ENCODE measurements at regions not wholly inside any gene's neighbourhood (a gene's known extent, or its start where the extent isn't known, plus 50 kb on each side); places are given as distances from the start of the nearest gene placed in this dataset.

DNA sequence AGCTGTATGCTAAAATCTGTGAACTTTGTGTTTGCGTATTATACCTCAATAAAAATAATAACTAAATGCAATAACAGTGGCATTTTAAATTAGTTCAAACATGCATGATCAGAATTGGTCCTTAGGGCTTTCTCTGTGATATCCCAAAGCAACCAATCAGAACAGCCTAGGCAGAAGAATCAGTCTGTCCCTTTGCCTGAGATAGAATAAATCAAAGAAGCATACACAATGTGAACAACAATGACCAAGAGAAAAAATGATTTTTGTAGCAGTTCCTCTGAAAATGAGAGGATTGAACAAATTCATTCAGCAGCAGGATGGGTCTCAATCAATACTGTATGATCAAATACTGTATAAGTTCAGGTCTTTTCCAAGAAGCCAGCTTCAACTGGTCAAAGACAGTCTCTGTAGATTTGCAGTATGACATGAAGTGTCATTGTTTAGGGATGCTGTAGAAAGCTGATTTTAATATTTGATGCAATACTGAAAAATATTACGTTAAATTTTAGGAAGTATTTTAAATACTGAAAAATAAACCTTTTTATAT lies 1071.6 kb downstream of the AGBL1 start:
- TF ChIP-seq PAX5 (IDR thresholded peaks at IDR 0.05; ENCODE audit: insufficient read depth, low read length, severe bottlenecking) (no peak), POU2F2 (IDR thresholded peaks at IDR 0.05; ENCODE audit: low read depth, low read length) (no peak), SPI1 (IDR thresholded peaks at IDR 0.05; ENCODE audit: low read depth, low read length) (no peak), POLR2A (IDR thresholded peaks at IDR 0.05; ENCODE audit: low read depth, low read length) (no peak), POLR2AphosphoS5 (IDR thresholded peaks at IDR 0.05; ENCODE audit: low read depth, low read length) (no peak), TAF1 (IDR thresholded peaks at IDR 0.05; ENCODE audit: low read depth, low read length) (no peak)
- no peak for FAIRE-seq
- DNase-seq (ENCODE audit: insufficient read length, low spot score): no peak

DNA sequence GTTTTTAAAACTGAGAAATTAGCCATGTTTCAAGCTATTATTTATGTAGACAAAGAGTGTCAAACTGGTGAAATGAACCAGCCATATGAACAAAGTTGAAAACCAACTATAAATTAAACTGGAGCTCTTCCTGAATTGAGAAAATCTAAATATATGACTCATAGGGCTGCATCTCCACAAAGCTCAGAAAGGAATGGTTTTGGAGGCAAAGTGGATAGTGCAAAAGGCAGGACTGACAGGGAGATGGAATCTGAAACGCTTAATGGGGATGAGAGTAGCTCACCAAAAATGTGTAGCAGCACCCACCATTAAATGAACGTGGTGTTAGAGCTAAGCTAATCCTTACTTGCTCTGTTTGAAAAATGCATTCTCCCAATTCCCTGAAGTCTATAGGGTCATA lies 1066.0 kb downstream of the AGBL1 start:
- no peak for FAIRE-seq

DNA sequence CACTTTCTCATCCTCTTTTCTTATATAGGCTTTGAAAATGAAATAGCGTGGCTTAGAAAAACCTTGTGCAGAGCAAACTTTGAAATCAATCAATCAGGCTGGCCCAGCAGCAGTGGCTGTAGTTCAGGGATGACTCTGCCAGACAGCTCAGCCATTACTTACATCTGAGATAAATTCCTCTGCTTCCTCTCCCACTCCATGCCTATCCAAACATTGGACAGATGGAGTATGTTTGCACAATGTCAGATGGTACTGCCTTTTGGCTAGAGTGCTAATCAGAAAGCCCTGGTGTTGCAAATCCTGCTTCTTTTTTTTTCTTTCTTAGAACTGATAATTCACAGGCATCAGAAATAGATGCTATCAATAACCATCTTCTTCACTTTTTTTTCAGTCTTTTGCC lies 1065.1 kb downstream of the AGBL1 start:
- TF ChIP-seq PAX5 (IDR thresholded peaks at IDR 0.05; ENCODE audit: insufficient read depth, low read length, severe bottlenecking) (no peak), POU2F2 (IDR thresholded peaks at IDR 0.05; ENCODE audit: low read depth, low read length) (no peak), POLR2AphosphoS5 (IDR thresholded peaks at IDR 0.05; ENCODE audit: low read depth, low read length) (no peak), TAF1 (IDR thresholded peaks at IDR 0.05; ENCODE audit: low read depth, low read length) (no peak), POLR2A (IDR thresholded peaks at IDR 0.05; ENCODE audit: low read depth, low read length) (no peak), SPI1 (IDR thresholded peaks at IDR 0.05; ENCODE audit: low read depth, low read length) (no peak)
- no peak for DNase-seq (ENCODE audit: insufficient read length, low spot score)
- no peak for FAIRE-seq

More for the DNA sequence above, 1066.0 kb downstream of the AGBL1 start:
- TF ChIP-seq TAF1 (IDR thresholded peaks at IDR 0.05; ENCODE audit: low read depth, low read length): no peak
- no peak for TF ChIP-seq POLR2A (IDR thresholded peaks at IDR 0.05; ENCODE audit: low read depth, low read length)
- TF ChIP-seq PAX5 (IDR thresholded peaks at IDR 0.05; ENCODE audit: insufficient read depth, low read length, severe bottlenecking): no peak
- no peak for TF ChIP-seq POU2F2 (IDR thresholded peaks at IDR 0.05; ENCODE audit: low read depth, low read length)
- TF ChIP-seq SPI1 (IDR thresholded peaks at IDR 0.05; ENCODE audit: low read depth, low read length): no peak
- no peak for TF ChIP-seq POLR2AphosphoS5 (IDR thresholded peaks at IDR 0.05; ENCODE audit: low read depth, low read length)
- no peak for DNase-seq (ENCODE audit: insufficient read length, low spot score)

DNA sequence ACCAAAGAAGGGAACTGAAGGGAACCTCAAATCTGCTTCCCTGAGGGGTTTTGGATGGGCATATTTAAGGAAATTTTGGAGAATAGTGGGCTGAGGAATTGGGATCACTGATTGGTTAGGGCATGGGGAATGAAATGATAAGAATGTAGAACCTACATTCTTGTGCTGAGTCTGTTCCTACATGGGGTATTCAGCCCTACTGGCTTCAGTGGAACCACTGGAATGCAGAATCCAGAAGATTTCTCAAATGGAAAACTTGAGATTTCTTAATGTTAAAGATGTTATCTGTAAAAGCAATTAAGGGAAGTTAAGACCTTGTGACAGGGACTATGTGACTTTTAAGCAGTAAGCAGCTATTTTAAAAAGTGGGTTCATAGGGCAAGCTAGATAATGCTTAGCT lies 1062.4 kb downstream of the AGBL1 start:
- FAIRE-seq (no peak), DNase-seq (ENCODE audit: insufficient read length, low spot score) (no peak)
- TF ChIP-seq POLR2A (IDR thresholded peaks at IDR 0.05; ENCODE audit: low read depth, low read length): no peak
- TF ChIP-seq POLR2AphosphoS5 (IDR thresholded peaks at IDR 0.05; ENCODE audit: low read depth, low read length): no peak
- no peak for TF ChIP-seq TAF1 (IDR thresholded peaks at IDR 0.05; ENCODE audit: low read depth, low read length)
- no peak for TF ChIP-seq PAX5 (IDR thresholded peaks at IDR 0.05; ENCODE audit: insufficient read depth, low read length, severe bottlenecking)
- no peak for TF ChIP-seq POU2F2 (IDR thresholded peaks at IDR 0.05; ENCODE audit: low read depth, low read length)
- TF ChIP-seq SPI1 (IDR thresholded peaks at IDR 0.05; ENCODE audit: low read depth, low read length): no peak

DNA sequence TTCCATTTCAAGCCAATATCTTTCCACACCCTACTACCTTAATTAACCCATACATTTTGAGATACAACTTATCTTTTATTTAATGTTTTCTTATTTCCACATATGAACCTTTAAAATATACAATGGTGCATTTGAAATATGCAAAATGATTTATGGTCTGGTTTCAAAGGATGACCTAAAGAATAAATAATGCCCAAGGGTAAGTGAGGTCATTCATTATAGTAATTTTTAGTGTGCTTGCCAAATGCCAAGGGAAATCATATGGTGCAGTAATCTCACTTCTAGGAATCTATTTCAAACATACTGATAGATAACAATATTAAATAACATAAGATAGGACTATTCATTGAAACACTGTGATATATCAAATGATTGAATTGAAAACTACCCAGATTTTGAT lies 1055.4 kb downstream of the AGBL1 start:
- no peak for DNase-seq (ENCODE audit: insufficient read length, low spot score)
- TF ChIP-seq PAX5 (IDR thresholded peaks at IDR 0.05; ENCODE audit: insufficient read depth, low read length, severe bottlenecking) (no peak), TAF1 (IDR thresholded peaks at IDR 0.05; ENCODE audit: low read depth, low read length) (no peak), POLR2A (IDR thresholded peaks at IDR 0.05; ENCODE audit: low read depth, low read length) (no peak), POU2F2 (IDR thresholded peaks at IDR 0.05; ENCODE audit: low read depth, low read length) (no peak), SPI1 (IDR thresholded peaks at IDR 0.05; ENCODE audit: low read depth, low read length) (no peak), POLR2AphosphoS5 (IDR thresholded peaks at IDR 0.05; ENCODE audit: low read depth, low read length) (no peak)
- no peak for FAIRE-seq

DNA sequence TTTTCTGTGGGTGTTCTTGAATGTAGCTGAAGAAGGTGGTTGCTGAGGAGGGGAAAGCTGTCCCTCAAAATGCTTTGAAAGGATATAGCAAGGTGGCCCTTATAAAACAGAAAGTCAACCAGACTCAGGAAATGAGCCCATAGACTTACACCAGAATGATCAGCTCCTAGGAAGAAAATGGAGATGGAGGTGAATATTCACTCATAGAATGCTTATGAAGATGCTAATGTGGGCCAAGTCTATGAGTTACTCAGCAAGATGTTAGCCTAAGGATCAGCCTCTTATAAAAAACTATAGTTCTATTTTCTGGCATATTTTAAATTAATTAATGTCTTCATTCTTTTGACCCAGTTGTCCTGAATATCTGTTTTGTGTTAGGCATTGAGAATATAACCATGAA lies 1054.0 kb downstream of the AGBL1 start:
- FAIRE-seq (no peak), DNase-seq (ENCODE audit: insufficient read length, low spot score) (no peak)
- TF ChIP-seq POU2F2 (IDR thresholded peaks at IDR 0.05; ENCODE audit: low read depth, low read length) (no peak), SPI1 (IDR thresholded peaks at IDR 0.05; ENCODE audit: low read depth, low read length) (no peak), PAX5 (IDR thresholded peaks at IDR 0.05; ENCODE audit: insufficient read depth, low read length, severe bottlenecking) (no peak), POLR2AphosphoS5 (IDR thresholded peaks at IDR 0.05; ENCODE audit: low read depth, low read length) (no peak), TAF1 (IDR thresholded peaks at IDR 0.05; ENCODE audit: low read depth, low read length) (no peak), POLR2A (IDR thresholded peaks at IDR 0.05; ENCODE audit: low read depth, low read length) (no peak)

DNA sequence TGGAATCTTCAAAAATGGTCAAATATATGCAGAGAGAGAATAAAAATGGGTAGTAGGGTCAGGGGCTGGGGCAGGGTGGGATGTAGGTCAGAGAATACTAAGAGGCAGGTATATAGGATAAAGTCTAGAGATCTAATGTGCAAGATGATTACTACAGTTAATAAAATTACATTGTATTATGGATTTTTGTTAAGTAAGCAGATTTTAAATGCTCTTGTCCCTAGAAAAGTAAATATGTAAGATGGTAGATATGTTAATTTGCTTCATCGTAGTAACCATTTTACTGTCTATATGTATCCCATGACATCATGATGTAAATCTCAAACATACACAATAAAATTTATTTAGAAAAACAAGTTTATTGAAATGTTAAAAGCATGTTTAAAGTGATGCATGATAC lies 1051.4 kb downstream of the AGBL1 start:
- TF ChIP-seq PAX5 (IDR thresholded peaks at IDR 0.05; ENCODE audit: insufficient read depth, low read length, severe bottlenecking): no peak
- TF ChIP-seq POLR2A (IDR thresholded peaks at IDR 0.05; ENCODE audit: low read depth, low read length): no peak
- no peak for TF ChIP-seq POLR2AphosphoS5 (IDR thresholded peaks at IDR 0.05; ENCODE audit: low read depth, low read length)
- TF ChIP-seq POU2F2 (IDR thresholded peaks at IDR 0.05; ENCODE audit: low read depth, low read length): no peak
- FAIRE-seq (no peak), DNase-seq (ENCODE audit: insufficient read length, low spot score) (no peak)

DNA sequence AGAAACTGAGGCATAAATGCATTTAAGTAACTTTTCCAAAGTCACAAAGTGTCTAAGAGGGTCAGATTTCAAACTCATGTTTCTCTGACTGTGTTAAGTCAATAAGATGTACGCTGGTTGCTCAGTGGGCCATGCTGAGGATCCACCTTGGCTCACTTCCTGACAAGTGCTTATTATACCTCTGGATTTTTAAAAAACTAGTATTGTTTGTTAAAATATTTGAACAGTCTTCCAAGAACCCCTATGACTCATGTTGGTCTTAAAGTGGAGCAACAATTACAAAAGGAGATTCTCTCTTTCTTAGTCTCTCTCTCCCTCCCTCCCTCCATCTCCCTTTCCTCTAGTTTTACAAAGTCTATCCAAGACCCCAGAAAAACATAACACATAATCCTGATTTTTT lies 1050.2 kb downstream of the AGBL1 start:
- DNase-seq (ENCODE audit: insufficient read length, low spot score) (no peak), FAIRE-seq (no peak)
- no peak for TF ChIP-seq POU2F2 (IDR thresholded peaks at IDR 0.05; ENCODE audit: low read depth, low read length)
- TF ChIP-seq PAX5 (IDR thresholded peaks at IDR 0.05; ENCODE audit: insufficient read depth, low read length, severe bottlenecking): no peak
- no peak for TF ChIP-seq POLR2A (IDR thresholded peaks at IDR 0.05; ENCODE audit: low read depth, low read length)
- no peak for TF ChIP-seq SPI1 (IDR thresholded peaks at IDR 0.05; ENCODE audit: low read depth, low read length)
- no peak for TF ChIP-seq TAF1 (IDR thresholded peaks at IDR 0.05; ENCODE audit: low read depth, low read length)
- no peak for TF ChIP-seq POLR2AphosphoS5 (IDR thresholded peaks at IDR 0.05; ENCODE audit: low read depth, low read length)

DNA sequence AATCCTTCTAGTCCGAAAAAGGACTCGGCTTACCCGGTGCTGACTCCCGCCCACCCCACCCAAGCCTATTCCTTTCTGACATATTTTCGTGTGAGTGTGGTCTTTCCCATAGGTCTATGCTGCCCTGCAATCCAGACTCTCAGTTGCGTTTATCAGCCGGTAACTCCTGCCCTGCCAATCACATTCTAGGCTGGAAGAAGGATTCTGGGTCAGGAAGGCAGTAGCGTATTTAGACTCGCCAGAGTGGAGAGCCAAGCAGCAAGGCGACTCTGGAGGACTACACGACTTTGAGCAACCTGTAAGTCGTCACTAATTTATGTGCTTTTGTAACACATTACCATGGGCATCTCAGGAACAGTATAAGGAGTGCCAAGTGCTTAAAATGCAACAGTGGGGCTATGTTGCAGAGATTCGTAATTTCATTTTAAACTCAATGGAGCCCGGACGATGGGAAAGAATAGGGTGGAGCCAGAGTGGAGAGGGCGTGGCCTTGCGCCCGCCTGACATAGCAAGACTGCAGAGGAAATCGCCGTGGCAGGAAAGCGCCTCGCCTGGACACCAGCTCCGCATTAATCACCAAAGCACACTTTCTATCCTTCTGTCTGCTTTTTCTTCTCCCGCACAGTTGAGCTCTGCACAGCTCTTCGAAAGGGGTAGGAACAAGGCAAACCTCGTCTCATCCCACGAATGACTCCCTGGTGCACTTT lies 1044.2 kb downstream of the AGBL1 start:
- no peak for TF ChIP-seq POLR2AphosphoS5 (IDR thresholded peaks at IDR 0.05; ENCODE audit: low read depth, low read length)
- TF ChIP-seq PAX5 (IDR thresholded peaks at IDR 0.05; ENCODE audit: insufficient read depth, low read length, severe bottlenecking): no peak
- no peak for TF ChIP-seq SPI1 (IDR thresholded peaks at IDR 0.05; ENCODE audit: low read depth, low read length)
- no peak for TF ChIP-seq POLR2A (IDR thresholded peaks at IDR 0.05; ENCODE audit: low read depth, low read length)
- TF ChIP-seq POU2F2 (IDR thresholded peaks at IDR 0.05; ENCODE audit: low read depth, low read length): no peak
- no peak for TF ChIP-seq TAF1 (IDR thresholded peaks at IDR 0.05; ENCODE audit: low read depth, low read length)
- DNase-seq (ENCODE audit: insufficient read length, low spot score) (no peak), FAIRE-seq (no peak)
